ENCODE measurements at regions not wholly inside any gene's neighbourhood (a gene's known extent, or its start where the extent isn't known, plus 50 kb on each side); places are given as distances from the start of the nearest gene placed in this dataset.

- DNase-seq (ENCODE audit: low read depth, low spot score) (no peak), FAIRE-seq (no peak), ATAC-seq (no peak)
- RAD21 ChIA-PET (ENCODE audit: unreplicated experiment), result no interaction called here
- CTCF ChIA-PET, result interaction anchor here (1.2 to 1.4 kb wide), 2 partner anchors 21 to 22 kb away, joined by 3 to 5 read pairs; no protein-coding TSS in a partner anchor
- in situ Hi-C loops (cut with MboI), result no loop called here
- no peak overlapping the region for H3K4me3 ChIP-seq
- H4K20me1 ChIP-seq (ENCODE audit: control insufficient read depth, insufficient read depth), result peaks cover 5% of the 10 kb centered on the region; the same call in 1 of the 2 replicates
- no peaks in the 10 kb centered on the region for H3K36me3 ChIP-seq (ENCODE audit: control insufficient read depth in 2 of 2, insufficient read depth in 2 of 2, low read length in 1 of 2)
- H3K27ac ChIP-seq (ENCODE audit: control insufficient read depth, insufficient read depth), result no peak overlapping the region
- no peak overlapping the region for H3K9ac ChIP-seq (ENCODE audit: control insufficient read depth, insufficient read depth, low read length)
- WGBS (ENCODE audit: insufficient coverage, insufficient replicate concordance, low lambda C conversion rate, missing lambda C conversion rate), result 22% methylated on average over 10 of the region's 10 CpGs
- SMC1A ChIA-PET (ENCODE audit: uncharacterized antibody, unreplicated experiment), result no interaction called here
- H3K79me2 ChIP-seq (ENCODE audit: control insufficient read depth, insufficient read depth, low read length), result no peaks in the 10 kb centered on the region
- BruUV-seq (replicated peaks), result no TSS peak
- no peaks in the 10 kb centered on the region for H3K9me3 ChIP-seq (replicated peaks; ENCODE audit: control insufficient read depth, insufficient read depth, low read length)
- TF ChIP-seq SKIL (IDR thresholded peaks at IDR 0.05; ENCODE audit: low read depth, poor library complexity, severe bottlenecking), result no peak
- no peak for TF ChIP-seq USF2 (IDR thresholded peaks at IDR 0.05; ENCODE audit: borderline replicate concordance, low read depth, low read length)
- no peak for TF ChIP-seq YBX1 (IDR thresholded peaks at IDR 0.05)
- no peak for TF ChIP-seq JUNB (IDR thresholded peaks at IDR 0.05)
- TF ChIP-seq TCF7 (IDR thresholded peaks at IDR 0.05; ENCODE audit: borderline replicate concordance), result no peak
- TF ChIP-seq CBFB (IDR thresholded peaks at IDR 0.05; ENCODE audit: low read depth), result no peak
- TF ChIP-seq RAD21 (IDR thresholded peaks at IDR 0.05; ENCODE audit: insufficient read depth, low read depth, low read length), result no peak
- no peak for TF ChIP-seq KLF5 (IDR thresholded peaks at IDR 0.05; ENCODE audit: partially characterized antibody)
- TF ChIP-seq DPF2 (IDR thresholded peaks at IDR 0.05), result no peak
- TF ChIP-seq NR2C1 (IDR thresholded peaks at IDR 0.05), result no peak
- no peak for TF ChIP-seq RELA (IDR thresholded peaks at IDR 0.05; ENCODE audit: borderline replicate concordance, partially characterized antibody)
- TF ChIP-seq NR2F1 (conservative IDR thresholded peaks at IDR 0.05), result no peak
- no peaks in the 10 kb centered on the region for H3K4me1 ChIP-seq (ENCODE audit: control insufficient read depth, insufficient read depth, low read length)
- peaks cover 2 to 5% of the 10 kb centered on the region in 2 experiments; a peak in 3 of 4 replicates for H3K27me3 ChIP-seq (replicated peaks in 1 of 2; ENCODE audit: control insufficient read depth in 2 of 2, insufficient read depth in 2 of 2, low read length in 1 of 2)
- intact Hi-C loops (cut with micrococcal nuclease; ENCODE audit: unreplicated experiment), result no loop called here
- POLR2A ChIA-PET, result no interaction called here
- H3K4me2 ChIP-seq (ENCODE audit: control insufficient read depth, insufficient read depth), result no peak overlapping the region
- no peak overlapping the region for H2AFZ ChIP-seq (ENCODE audit: control insufficient read depth, low read depth, low read length)
These were observed 183.8 kb downstream of the TFCP2L1 start for GRCh38 chr2:121101093-121101715.
